Cardiac fibroblast (primary cell): ENCODE measurements at regions not wholly inside any gene's neighbourhood (a gene's known extent, or its start where the extent isn't known, plus 50 kb on each side); places are given as distances from the start of the nearest gene placed in this dataset.

Source experiments
- DNase-seq, 2 donors: peaks; one replicate each; pipeline versions ENCODE4 v3.0.0 to v3.0.0-alpha.2; 2010; ENCODE audit warnings: low read depth in 2 of 2
- H3K4me3 ChIP-seq, 2 donors: replicated peaks in 1 of 2; 1 replicate in 1 of 2; 2 replicates in 1 of 2; pipeline ENCODE4 v1.5.1; 2011; ENCODE audit warnings: low read depth in 2 of 2, low read length in 2 of 2, mild to moderate bottlenecking in 2 of 2, moderate library complexity in 1 of 2
- CTCF ChIP-seq: IDR thresholded peaks from one replicate; pipeline ENCODE4 v1.5.1; 2011; ENCODE audit warnings: low read depth, mild to moderate bottlenecking, low read length, inconsistent platforms

GRCh38 chr3:171956181-171956683 lies 83.1 kb upstream of the FNDC3B start:
- TF ChIP-seq CTCF = no peak
- no peak for DNase-seq
- H3K4me3 ChIP-seq = no peak overlapping the region

GRCh38 chr3:171956705-171957104 lies 82.7 kb upstream of the FNDC3B start:
- H3K4me3 ChIP-seq = no peak overlapping the region
- no peak for TF ChIP-seq CTCF
- DNase-seq = no peak

- no peak for TF ChIP-seq CTCF
- no peak for DNase-seq
- no peak overlapping the region for H3K4me3 ChIP-seq
Measured at GRCh38 chr3:171959532-171960089, 79.8 kb upstream of the FNDC3B start.

GRCh38 chr3:171960159-171960558 lies 79.2 kb upstream of the FNDC3B start:
- no peak for DNase-seq
- no peak overlapping the region for H3K4me3 ChIP-seq
- TF ChIP-seq CTCF = no peak

GRCh38 chr3:171962137-171962720 lies 77.1 kb upstream of the FNDC3B start:
- DNase-seq = no peak
- no peak overlapping the region for H3K4me3 ChIP-seq
- no peak for TF ChIP-seq CTCF

- no peak overlapping the region for H3K4me3 ChIP-seq
- DNase-seq = no peak
Measured at GRCh38 chr3:171963546-171963945, 75.8 kb upstream of the FNDC3B start.

More at GRCh38 chr3:171963546-171963945, 75.8 kb upstream of the FNDC3B start:
- TF ChIP-seq CTCF = no peak
